Inferior parietal cortex (tissue), 1 donor: ENCODE measurements at regions not wholly inside any gene's neighbourhood (a gene's known extent, or its start where the extent isn't known, plus 50 kb on each side); places are given as distances from the start of the nearest gene placed in this dataset.
"Not testable (repeated sequence)": the region's sequence is repeated elsewhere in the genome, so short reads cannot be mapped to it uniquely, and the experiment has no call there.

Experiments
- DNase-seq: peaks from one replicate; pipeline ENCODE4 v3.0.0-alpha.2; 2016; ENCODE audit errors: extremely low spot score

- no peak for DNase-seq
These were observed 480.2 kb upstream of the C1orf87 start for GRCh38 chr1:60553730-60554129.

DNA sequence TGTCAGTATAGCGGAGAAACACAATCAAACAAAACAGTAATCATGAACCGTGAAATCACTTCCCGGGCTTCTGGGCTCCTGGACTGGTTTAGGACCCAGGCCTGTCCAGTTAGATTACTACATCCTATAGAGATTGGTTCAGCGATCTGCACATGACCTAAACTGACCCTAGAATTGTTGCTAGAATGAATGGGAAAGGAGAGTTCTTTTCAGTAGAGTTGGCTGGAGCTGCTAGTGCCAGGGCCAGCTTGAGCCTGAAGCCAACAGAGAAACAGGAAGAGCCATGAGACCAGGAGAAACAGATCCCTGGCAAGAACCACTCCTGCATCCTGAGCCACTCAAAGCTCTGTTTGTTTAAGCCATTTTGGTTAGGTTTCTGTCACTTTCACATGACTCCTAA lies 474.3 kb upstream of the C1orf87 start:
- DNase-seq, result no peak

DNA sequence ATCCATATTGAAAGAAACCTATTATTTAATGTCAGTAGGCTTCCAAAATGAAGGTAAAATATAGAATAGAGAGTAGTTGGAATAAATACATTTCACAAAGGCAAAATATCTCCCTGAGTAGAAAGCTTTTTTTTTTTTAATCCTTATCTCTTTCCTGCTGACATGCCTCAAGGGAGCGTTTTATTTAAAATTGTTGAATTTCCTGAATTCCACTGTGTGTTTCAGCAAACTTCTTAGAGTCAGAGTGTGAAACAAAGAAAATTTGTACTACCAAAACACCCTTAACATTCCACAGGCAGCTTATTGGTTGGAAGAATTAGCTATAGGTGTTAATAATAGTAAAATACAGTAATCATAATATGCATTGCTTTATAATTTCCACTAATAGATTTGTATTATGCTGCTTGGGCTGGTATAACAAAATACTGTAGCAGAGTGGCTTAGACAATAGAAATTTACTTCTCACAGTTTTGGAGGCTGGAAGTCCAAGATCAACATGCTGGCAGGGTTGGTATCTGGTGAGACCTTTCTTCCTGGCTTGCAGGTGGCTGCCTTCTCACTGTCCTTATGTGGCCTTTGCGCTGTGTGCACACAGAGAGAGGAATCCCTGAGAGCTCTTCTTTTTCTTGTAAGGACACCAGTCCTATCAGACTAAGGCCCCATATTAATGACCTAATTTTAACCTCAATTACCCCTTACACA lies 468.4 kb upstream of the C1orf87 start:
- no peak for DNase-seq

DNA sequence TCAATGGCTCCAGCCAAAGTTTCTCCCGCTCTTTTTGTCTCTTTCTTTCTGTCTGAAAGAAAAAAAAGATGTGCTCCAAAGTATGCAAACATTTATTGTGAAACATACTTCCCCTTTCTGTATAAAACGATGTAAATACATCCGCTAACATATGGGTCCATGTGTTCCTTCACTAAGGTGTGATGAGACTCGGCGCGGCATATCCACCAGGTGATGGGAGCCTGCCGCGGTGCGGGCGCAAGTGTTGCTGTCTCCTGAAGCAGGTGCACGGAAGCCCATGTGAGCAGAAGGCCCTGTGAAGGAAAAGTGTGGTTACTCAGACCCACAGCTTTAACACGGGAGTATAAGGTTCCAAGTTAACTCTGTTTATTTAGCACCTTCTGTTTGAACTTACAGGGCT lies 466.6 kb upstream of the C1orf87 start:
- no peak for DNase-seq

- DNase-seq, result no peak
These were observed 462.1 kb upstream of the C1orf87 start for GRCh38 chr1:60535713-60536112.

- no peak for DNase-seq
These were observed 454.0 kb upstream of the C1orf87 start for GRCh38 chr1:60527567-60527966.

GRCh38 chr1:60516996-60517395 lies 443.4 kb upstream of the C1orf87 start:
- DNase-seq, result no peak

DNA sequence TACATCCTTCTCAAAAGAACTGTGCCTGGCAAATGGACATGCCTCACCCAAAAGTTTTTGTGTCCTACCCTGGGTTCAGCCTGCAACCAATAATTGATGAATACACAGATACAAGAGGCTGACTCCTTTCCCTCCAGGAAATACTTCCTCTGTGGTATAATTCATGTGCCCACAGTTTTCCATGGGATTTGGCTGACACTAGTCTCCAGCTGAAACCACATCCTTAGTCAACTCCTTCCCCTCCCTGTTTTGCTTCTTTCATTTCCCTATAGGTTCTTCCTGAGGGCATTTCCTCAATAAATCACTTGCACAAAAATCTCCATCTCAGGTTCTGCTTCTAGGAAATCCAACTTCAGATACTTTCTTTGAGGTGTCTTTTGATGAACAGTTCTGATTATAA lies 436.6 kb upstream of the C1orf87 start:
- DNase-seq, result no peak

DNA sequence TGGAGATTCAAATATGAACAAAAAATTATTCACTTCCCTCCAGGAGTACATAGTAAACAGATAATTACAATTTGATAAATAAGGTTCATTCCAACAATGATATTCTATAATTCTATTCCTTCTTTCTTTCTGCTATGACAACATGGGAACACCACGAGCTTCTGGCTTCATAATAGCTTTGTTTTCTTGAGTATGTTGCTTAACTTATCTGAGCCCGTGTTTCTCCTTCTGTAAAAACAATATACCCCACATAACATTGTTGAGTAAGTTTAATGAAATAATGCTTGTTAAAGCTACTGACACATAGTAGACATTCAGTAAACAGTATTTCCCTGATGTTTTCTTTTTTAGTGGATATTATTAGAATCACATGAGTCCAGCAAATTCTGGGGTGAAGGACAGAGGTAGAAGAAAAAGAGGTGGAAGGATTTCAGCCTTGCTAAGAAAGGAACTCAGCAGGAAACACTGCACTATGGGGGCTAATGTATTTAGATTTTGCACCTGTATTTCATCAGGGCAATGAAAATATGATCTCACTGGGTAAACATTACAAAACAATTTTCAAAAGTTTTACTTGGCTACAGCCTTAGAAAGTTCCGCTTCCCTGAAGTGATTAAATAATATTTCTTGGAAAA lies 430.8 kb upstream of the C1orf87 start:
- DNase-seq, result no peak

GRCh38 chr1:60503266-60503925 lies 429.8 kb upstream of the C1orf87 start:
- DNase-seq, result no peak

- no peak for DNase-seq
These were observed 428.9 kb upstream of the C1orf87 start for GRCh38 chr1:60502506-60502905.

- not testable (repeated sequence) for DNase-seq
These were observed 416.4 kb upstream of the C1orf87 start for GRCh38 chr1:60489916-60490480.

GRCh38 chr1:60488847-60489246 lies 415.3 kb upstream of the C1orf87 start:
- DNase-seq, result no peak

DNA sequence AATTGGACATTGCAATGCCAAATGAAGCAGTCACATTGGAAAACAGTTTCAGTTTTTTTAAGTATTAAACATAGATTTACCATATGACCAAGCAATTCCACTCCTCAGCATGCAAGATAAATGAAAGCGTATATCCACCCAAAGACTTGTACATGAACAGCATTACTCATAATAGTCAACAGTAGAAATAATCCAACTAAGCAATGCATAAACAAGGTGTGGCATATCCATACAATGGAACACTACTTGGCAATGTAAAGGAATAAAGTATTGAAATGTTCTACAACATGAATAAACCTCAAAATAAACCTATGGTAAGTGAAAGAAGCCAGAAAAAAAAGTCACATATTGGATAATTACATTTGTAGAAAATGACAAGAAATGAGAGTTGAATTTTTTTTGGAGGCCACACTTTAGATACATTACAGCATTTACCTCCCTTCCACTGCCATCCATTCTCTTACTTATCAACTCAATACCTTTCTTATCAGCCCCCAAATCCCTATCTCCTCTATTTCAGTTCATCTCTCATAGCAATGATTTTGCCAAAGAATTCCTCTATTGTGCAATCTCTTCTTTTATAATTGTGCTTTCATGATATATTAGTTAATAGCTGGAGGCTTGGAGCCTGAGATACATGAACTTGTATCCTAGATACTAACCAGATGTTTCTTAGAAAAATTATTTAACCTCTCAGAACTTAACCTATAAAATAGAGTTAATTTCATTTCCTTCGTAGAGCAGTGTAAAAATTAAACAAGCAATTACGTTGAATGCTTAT lies 414.2 kb upstream of the C1orf87 start:
- DNase-seq, result no peak

DNA sequence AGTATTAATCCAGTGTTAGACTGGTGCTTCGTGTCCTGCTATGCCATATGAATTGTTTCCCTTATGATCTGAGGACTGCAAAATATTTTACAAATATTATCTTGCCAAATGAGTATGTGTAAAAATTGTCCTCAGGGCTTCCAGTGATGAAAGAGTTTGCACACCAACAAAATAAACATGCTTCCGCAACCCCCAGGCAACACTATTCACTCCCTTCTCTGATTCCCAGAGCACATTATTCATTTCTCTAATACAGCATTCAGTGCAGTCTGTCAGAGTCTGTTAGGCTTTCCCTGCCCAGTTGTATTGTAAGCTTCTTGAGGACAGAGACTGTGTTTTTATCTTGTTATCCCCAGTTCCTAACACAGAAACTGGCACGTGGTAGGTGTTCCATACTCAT lies 409.9 kb upstream of the C1orf87 start:
- DNase-seq, result no peak

DNA sequence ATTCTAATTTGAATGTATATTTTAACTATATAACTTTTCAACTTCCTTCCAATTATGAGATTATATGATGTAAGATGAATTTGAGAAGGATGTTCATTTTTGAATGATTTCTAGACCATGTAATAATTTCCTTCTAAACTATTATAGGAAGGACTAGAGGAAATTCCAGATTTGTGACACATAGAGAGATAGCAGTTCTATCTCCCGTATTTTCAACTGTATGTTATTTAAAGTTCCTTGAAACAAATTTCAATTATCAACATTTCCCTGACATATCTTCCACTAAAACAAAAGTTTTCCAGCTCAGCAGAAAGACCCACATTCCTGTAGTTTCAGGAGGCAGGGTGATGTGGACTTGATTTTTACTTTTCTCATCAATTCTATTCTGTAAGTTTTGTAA lies 396.7 kb upstream of the C1orf87 start:
- no peak for DNase-seq

GRCh38 chr1:60463786-60464185 lies 390.2 kb upstream of the C1orf87 start:
- no peak for DNase-seq

DNA sequence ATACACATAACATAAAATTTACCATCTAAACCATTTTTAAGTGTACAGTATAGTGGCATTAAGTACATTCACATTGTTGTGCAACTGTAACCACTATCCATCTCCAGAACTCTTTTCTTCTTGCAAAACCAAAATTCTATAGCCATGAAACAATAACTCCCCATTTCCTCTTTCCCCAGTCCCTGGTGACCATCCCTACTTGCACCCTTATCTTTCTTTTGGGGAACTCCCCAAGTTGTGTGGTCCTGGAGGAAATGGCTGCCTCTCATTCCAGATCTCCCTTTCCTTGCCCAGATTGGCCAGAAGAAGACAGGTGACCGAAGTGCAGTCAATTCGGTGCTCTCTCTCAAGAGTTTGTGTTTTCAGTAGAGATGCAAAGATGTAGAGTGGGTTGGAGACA lies 389.6 kb upstream of the C1orf87 start:
- DNase-seq, result no peak

GRCh38 chr1:60461925-60462595 lies 388.5 kb upstream of the C1orf87 start:
- DNase-seq, result no peak

DNA sequence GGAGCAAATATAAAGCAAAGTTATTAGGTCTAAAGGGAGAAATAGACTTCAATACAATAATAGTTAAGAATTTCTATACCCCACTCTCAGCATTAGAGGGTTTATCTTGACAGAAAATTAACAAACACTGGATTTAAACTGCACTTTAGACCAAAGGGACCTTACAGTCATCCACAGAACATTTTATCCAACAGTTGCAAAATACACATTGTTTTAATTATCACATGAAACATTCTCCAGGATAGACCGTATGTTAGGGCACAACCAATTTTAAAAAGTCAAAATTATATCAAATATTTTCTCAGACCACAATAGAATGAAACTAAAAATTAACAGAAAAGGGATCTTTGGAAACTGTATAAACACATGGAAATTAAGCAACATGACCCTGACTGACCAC lies 384.5 kb upstream of the C1orf87 start:
- no peak for DNase-seq

- DNase-seq, result no peak
These were observed 376.3 kb upstream of the C1orf87 start for GRCh38 chr1:60449876-60450275.

- DNase-seq, result peak; percentile 6
These were observed 375.3 kb upstream of the C1orf87 start for GRCh38 chr1:60448850-60449249.
